Effector memory CD4-positive, alpha-beta T cell (primary cell): ENCODE measurements at regions not wholly inside any gene's neighbourhood (a gene's known extent, or its start where the extent isn't known, plus 50 kb on each side); places are given as distances from the start of the nearest gene placed in this dataset.
A peak's percentile ranks its signal among the peaks of the same experiment; 100 is the strongest.

ENCODE experiments used
- DNase-seq, 3 donors: peaks; one replicate each; pipeline ENCODE4 v3.0.0-alpha.2; 2020
- H3K27ac ChIP-seq: 2 replicates; pipeline ENCODE4 v1.7.0; 2013; ENCODE audit warnings: mild to moderate bottlenecking, low read length, moderate library complexity; ENCODE audit not compliant: insufficient read depth, poor library complexity, severe bottlenecking
- H3K27me3 ChIP-seq: replicated peaks from 2 replicates; pipeline ENCODE4 v1.7.0; 2013; ENCODE audit warnings: mild to moderate bottlenecking, low read length; ENCODE audit not compliant: insufficient read depth, control insufficient read depth, poor library complexity, severe bottlenecking
- H3K36me3 ChIP-seq: 2 replicates; pipeline ENCODE4 v1.7.0; 2013; ENCODE audit warnings: mild to moderate bottlenecking, low read length, moderate library complexity; ENCODE audit not compliant: control insufficient read depth, insufficient read depth
- H3K4me1 ChIP-seq: 2 replicates; pipeline ENCODE4 v1.7.0; 2013; ENCODE audit warnings: low read length, mild to moderate bottlenecking; ENCODE audit not compliant: control insufficient read depth, insufficient read depth, poor library complexity, severe bottlenecking
- H3K4me3 ChIP-seq: 2 replicates; pipeline ENCODE4 v1.7.0; 2013; ENCODE audit warnings: low read length, low read depth, mild to moderate bottlenecking; ENCODE audit not compliant: insufficient read depth, poor library complexity, severe bottlenecking
- H3K9me3 ChIP-seq: 2 replicates; pipeline ENCODE4 v1.7.0; 2013; ENCODE audit warnings: mild to moderate bottlenecking, low read length, moderate library complexity; ENCODE audit not compliant: control insufficient read depth

DNA sequence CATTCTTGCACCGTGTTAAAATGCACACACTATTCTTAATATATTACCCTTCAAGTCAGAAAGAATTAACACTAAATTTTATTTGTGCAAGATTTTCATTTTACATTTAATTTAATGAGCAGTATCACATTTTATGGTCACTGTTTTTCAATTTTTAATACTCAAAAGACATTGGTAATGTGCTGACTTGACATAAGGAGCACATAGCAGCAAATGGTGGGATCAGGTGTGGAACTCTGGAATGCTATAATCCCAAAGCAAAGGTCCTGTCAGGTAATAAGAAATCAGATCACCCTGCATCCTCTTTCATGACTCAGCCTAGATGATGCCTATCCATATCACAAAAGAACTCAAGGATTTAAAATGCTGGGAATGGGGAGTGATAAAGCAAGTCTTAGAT is 55.6 kb upstream of the SPAG16 start:
- no peak for DNase-seq
- Histone ChIP-seq H3K4me3 (no peak overlapping the region), H3K4me1 (peaks cover 5% of the 10 kb centered on the region), H3K9me3 (no peaks in the 10 kb centered on the region), H3K27ac (no peak overlapping the region), H3K27me3 (no peaks in the 10 kb centered on the region), H3K36me3 (no peaks in the 10 kb centered on the region)

DNA sequence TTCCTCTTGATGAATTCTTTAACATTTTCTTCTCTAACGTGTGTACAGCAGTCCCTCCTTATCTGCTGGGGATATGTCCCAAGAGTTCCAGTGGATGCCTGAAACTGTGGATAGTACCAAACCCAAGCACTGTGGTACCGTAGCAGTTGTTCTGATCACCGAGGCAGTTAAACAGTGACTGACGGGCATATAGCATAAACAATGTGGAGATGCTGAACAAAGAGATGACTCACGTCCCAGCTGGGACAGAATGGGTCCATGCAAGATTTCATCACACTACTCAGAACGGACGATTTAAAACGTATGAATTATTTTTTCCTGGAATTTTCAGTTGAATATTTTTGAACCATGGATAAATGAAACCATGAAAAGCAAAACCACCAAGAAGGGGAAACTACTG is 54.5 kb upstream of the SPAG16 start:
- Histone ChIP-seq H3K27me3 (no peaks in the 10 kb centered on the region), H3K4me1 (peaks cover 5% of the 10 kb centered on the region), H3K27ac (no peak overlapping the region), H3K4me3 (no peak overlapping the region), H3K36me3 (no peaks in the 10 kb centered on the region), H3K9me3 (no peaks in the 10 kb centered on the region)
- no peak for DNase-seq

DNA sequence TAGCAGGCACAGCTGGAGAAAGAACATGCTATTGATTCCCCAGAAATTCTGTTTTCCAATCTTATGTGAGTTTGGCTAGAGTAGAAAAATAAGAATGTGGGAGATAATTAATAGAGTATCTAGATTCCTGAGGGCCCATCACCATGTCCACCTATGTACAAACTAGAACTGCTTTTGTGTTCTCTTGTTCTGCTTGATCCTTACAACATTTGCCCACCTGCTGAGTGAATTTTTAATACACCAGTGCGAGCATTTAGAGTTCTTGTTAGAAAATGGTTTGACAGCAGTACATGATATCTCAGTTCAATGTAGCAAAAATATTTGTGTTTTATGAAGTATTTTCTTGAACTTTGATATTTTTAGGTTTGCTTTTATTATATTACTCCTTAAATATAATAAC is 52.3 kb upstream of the SPAG16 start:
- Histone ChIP-seq H3K4me3 (no peak overlapping the region), H3K36me3 (no peaks in the 10 kb centered on the region), H3K4me1 (peaks cover 5% of the 10 kb centered on the region), H3K9me3 (no peaks in the 10 kb centered on the region), H3K27me3 (no peaks in the 10 kb centered on the region), H3K27ac (no peak overlapping the region)
- DNase-seq, result no peak

DNA sequence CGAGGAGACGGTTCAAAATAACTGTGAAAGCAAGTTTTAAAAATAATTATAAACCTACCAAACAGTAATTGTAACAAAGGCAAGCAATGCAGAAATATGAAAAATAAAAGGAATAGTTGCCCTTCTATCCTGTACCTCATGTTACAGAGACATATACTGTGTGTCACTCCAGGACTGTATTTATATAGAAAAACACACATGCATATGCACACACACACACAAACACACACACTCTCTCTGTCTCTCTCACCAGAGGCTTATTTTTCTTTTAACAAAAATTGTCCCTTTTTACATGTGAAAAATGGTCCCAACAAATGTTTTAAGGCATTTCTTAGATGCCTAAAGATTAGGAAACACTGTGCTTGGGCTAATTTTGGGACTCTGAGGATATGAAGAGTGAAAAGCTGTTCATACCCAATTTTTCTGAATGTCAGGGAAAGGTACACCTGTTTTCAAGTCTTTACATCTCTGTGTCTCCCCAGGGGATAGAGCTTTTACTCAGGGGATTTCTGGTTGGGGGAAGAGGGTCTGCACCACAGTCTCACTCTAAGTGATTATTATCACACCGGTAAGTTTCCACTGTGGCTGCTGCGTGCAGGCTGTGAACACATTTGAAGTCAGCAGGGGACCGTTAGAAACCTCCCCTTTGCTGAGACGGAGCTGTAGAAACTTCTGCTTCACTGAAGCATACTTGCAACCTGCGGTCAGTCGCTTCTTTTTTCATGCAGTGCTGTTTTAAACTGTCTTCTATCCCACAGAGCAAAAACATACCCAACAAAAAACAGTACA is 51.4 kb upstream of the SPAG16 start:
- H3K4me1 ChIP-seq, result peaks cover 5% of the 10 kb centered on the region
- peak; percentile 6 to 25 (median 17) for DNase-seq
- H3K9me3 ChIP-seq, result no peaks in the 10 kb centered on the region
- H3K27ac ChIP-seq, result no peak overlapping the region
- no peaks in the 10 kb centered on the region for H3K27me3 ChIP-seq
- no peaks in the 10 kb centered on the region for H3K36me3 ChIP-seq
- no peak overlapping the region for H3K4me3 ChIP-seq

DNA sequence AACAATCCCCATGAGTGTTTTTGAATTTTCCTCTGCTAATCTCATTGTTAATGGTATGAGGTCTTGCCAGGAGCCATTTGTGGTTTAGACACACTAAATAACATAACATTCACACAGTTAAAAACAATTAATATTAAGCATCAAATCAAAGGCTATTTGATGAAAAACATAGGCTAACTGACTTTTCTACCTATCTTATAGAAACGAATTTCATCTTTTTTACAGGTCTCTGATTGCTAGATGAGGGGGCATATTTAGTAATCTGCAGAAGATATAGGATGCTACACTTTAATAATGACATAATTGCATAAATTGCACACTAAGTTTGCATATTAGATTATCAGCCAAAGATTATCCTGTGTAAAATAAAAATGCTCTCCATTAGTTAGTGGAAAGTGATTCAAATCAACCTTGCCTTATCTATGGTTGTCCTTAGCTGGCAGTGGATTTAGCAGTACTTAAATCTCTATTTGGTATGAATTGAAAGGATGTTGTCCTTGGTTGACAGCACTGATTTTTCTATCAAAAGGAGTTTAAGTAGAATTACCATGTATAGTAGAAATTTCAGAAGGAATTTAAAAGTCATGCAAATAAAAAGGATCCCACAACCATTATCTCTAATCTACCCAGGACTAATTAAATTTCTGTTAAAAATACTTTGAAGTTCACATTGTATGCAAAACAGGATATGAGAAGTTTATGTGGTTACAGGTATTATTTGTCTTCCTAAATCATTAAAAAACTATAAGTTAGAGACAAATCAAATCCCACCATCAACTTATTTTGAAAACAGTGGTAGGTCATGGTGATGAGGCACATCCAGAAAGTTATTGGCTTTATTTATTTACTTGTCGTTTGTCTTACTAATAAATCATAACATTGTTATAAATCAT is 50.6 kb upstream of the SPAG16 start:
- no peaks in the 10 kb centered on the region for H3K9me3 ChIP-seq
- H3K4me1 ChIP-seq, result peaks cover 5% of the 10 kb centered on the region
- no peak for DNase-seq
- no peak overlapping the region for H3K27ac ChIP-seq
- H3K27me3 ChIP-seq, result no peaks in the 10 kb centered on the region
- no peak overlapping the region for H3K4me3 ChIP-seq
- no peaks in the 10 kb centered on the region for H3K36me3 ChIP-seq
